Ovary (tissue), 7 donors: ENCODE measurements at regions not wholly inside any gene's neighbourhood (a gene's known extent, or its start where the extent isn't known, plus 50 kb on each side); places are given as distances from the start of the nearest gene placed in this dataset.

ENCODE experiments used
- DNase-seq, 5 donors: peaks; one replicate each; pipeline ENCODE4 v3.0.0-alpha.2; 2019 to 2020
- H3K27ac ChIP-seq, 2 donors: fragments of 200-600 bp; one replicate each; pipeline versions ENCODE4 v1.5.1 to v1.8.0; 2019 to 2022
- H3K27me3 ChIP-seq: fragments of 200-600 bp; one replicate; pipeline ENCODE4 v1.8.0; 2022
- H3K36me3 ChIP-seq: fragments of 200-600 bp; sonication (generic); one replicate; pipeline ENCODE4 v1.5.1; 2019
- H3K4me1 ChIP-seq: one replicate; pipeline ENCODE4 v1.8.1; 2013; ENCODE audit warnings: mild to moderate bottlenecking, moderate library complexity; ENCODE audit not compliant: insufficient read depth
- H3K4me3 ChIP-seq: fragments of 200-600 bp; sonication (generic); one replicate; pipeline ENCODE4 v1.5.1; 2017
- H3K9me3 ChIP-seq, 2 donors: fragments of 200-600 bp in 1 of 2; sonication (generic) in 1 of 2; one replicate each; pipeline versions ENCODE4 v1.5.1 to v1.8.1; 2013 to 2019; ENCODE audit warnings: mild to moderate bottlenecking in 1 of 2, moderate library complexity in 1 of 2
- EP300 ChIP-seq: sonication (generic); formaldehyde crosslinking; IDR thresholded peaks from one replicate; pipeline ENCODE4 v1.6.1; 2017; ENCODE audit warnings: antibody characterized with exemption
- POLR2A ChIP-seq: fragments of 450-650 bp; IDR thresholded peaks from one replicate; pipeline ENCODE4 v1.6.1; 2017; ENCODE audit warnings: antibody characterized with exemption, mild to moderate bottlenecking, moderate library complexity
- WGBS, 3 donors: extraction: QIAGEN DNeasy Blood & Tissue Kit in 1 of 3; methylation state at CpG; one replicate each; pipeline versions ENCODE4 v1.1.5 to v1.1.7; 2013 to 2017; 5-methylcytosine and 5-hydroxymethylcytosine counted together
- intact Hi-C, 4 donors: fragments of 100-400 bp; cut with DNase I; formaldehyde crosslinking; loops; one replicate each; pipeline versions ENCODE4 v1.11.0 to v1.15.1; 2022 to 2023
- TF ChIP-seq, protein P1 (sequence below), 3 donors: fragments of 450-650 bp in 2 of 3; fragments of 200-600 bp in 1 of 3; IDR thresholded peaks; one replicate each; pipeline versions ENCODE4 v1.5.1 to v1.8.0; 2016 to 2022; ENCODE audit warnings: antibody characterized with exemption in 3 of 3, mild to moderate bottlenecking in 1 of 3
- donor health status: DM: no; HTN: no; CAD: no; lungs with moderate emphysema.
- donor health status: DM: no; HTN: no; CAD: no.
- donor health status: Bipolar disorder and iron deficiency.
- donor health status: DM: no; HTN: no; CAD: no.
- donor health status: DM: yes; HTN: yes; CAD: no.

DNA sequence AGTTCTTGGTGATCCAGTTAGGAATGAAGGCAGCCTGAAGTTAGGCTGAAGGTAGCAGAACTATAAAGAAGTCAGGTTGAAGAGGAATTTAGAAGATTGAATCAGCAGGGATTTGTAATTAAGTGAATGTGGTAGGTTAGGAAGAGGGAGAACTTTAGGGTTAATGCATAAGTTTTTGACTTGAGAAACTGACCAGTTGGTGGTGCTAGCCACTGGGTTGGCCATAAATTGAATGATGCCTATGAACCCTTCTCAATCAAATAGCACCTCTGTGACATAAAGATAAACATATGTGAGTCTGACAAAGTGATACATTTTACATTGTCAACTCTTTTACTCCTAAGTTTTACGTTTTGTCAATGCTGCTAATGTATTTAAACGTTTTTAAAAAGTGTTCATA lies 290.6 kb upstream of the NAV3 start:
- 68 to 72% (median 70%) methylated on average over 2 of the region's 2 CpGs for WGBS, 3 donors
- H3K9me3 ChIP-seq = no peaks in the 10 kb centered on the region

DNA sequence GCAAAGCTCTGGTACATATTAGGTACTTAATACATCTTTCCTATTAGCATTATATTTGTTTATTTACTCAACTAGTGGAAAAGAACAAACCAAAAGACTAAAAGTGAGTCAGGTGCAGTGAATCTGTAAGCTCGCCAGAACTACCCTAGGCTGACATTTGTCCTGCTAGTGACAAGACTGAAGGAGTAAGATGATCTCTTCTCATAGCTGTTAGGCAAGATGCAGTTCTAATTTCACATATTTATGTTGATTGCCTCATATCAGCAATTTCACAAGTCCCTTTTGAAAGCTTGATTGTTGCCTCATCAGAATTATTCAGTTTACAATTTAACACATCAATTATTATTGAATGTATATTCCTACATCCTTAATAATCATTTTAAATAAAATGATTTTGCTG lies 293.0 kb upstream of the NAV3 start:
- H3K36me3 ChIP-seq = no peaks in the 10 kb centered on the region
- DNase-seq = no peak
- TF ChIP-seq POLR2A (no peak), EP300 (no peak)
- TF ChIP-seq, protein P1, sequence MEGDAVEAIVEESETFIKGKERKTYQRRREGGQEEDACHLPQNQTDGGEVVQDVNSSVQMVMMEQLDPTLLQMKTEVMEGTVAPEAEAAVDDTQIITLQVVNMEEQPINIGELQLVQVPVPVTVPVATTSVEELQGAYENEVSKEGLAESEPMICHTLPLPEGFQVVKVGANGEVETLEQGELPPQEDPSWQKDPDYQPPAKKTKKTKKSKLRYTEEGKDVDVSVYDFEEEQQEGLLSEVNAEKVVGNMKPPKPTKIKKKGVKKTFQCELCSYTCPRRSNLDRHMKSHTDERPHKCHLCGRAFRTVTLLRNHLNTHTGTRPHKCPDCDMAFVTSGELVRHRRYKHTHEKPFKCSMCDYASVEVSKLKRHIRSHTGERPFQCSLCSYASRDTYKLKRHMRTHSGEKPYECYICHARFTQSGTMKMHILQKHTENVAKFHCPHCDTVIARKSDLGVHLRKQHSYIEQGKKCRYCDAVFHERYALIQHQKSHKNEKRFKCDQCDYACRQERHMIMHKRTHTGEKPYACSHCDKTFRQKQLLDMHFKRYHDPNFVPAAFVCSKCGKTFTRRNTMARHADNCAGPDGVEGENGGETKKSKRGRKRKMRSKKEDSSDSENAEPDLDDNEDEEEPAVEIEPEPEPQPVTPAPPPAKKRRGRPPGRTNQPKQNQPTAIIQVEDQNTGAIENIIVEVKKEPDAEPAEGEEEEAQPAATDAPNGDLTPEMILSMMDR (IDR thresholded peaks at IDR 0.05) = no peak
- no peak overlapping the region for H3K4me3 ChIP-seq
- H3K9me3 ChIP-seq = no peaks in the 10 kb centered on the region
- intact Hi-C loops = no loop called here
- H3K4me1 ChIP-seq = no peaks in the 10 kb centered on the region
- no peaks in the 10 kb centered on the region for H3K27me3 ChIP-seq
- WGBS, 3 donors = 92 to 97% (median 92%) methylated on average over 1 of the region's 1 CpG
- no peak overlapping the region for H3K27ac ChIP-seq

More for the DNA sequence above, 290.6 kb upstream of the NAV3 start:
- Histone ChIP-seq H3K27ac (no peak overlapping the region), H3K4me1 (no peaks in the 10 kb centered on the region), H3K36me3 (no peaks in the 10 kb centered on the region), H3K27me3 (no peaks in the 10 kb centered on the region), H3K4me3 (no peak overlapping the region)
- TF ChIP-seq EP300 (no peak), POLR2A (no peak)
- TF ChIP-seq, protein P1 (IDR thresholded peaks at IDR 0.05) = no peak
- intact Hi-C loops = no loop called here
- no peak for DNase-seq

DNA sequence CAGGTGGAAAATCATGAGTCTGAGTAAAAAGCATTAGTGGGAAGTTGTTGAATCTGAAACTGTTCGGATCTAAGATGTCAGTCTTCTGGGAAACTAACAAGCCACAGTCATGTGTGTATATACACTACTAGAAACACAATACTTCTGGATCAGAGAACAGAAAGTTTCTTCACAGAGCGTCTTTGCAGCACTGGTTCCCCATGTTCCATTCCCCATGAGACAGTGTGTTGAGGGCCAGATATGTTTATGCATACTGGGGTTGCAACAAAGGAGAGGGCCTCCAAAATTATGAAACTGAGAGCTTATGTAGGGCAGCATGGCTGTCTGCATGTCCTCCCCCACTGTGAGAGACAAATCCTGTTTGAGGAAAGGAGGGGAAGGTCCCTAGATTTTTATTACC lies 295.0 kb upstream of the NAV3 start:
- no peak for DNase-seq
- 90 to 98% (median 97%) methylated on average over 2 of the region's 2 CpGs for WGBS, 3 donors
- H3K9me3 ChIP-seq = no peaks in the 10 kb centered on the region
- no peaks in the 10 kb centered on the region for H3K4me1 ChIP-seq
- no peaks in the 10 kb centered on the region for H3K36me3 ChIP-seq
- TF ChIP-seq, protein P1 (IDR thresholded peaks at IDR 0.05) = no peak
- TF ChIP-seq POLR2A (no peak), EP300 (no peak)
- H3K27me3 ChIP-seq = no peaks in the 10 kb centered on the region
- no peak overlapping the region for H3K27ac ChIP-seq
- intact Hi-C loops = no loop called here
- no peak overlapping the region for H3K4me3 ChIP-seq

DNA sequence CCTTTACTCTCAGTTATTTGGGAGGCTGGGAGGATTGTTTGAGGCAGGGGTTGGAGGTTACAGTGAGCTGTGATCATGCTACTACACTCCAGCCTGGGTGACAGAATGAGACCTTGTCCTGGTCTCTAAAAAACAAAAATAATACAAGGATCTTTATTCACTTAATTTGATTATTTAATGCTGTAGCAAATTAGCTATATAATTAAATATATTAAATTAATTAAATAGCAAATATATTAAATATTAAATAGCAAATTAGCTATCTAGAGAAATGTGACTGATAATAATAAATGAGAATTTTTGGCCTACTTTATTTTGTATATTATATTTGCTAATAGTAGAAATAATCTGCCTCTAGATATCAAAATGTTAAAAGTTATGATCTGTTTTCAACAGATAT lies 298.8 kb upstream of the NAV3 start:
- Histone ChIP-seq H3K27ac (no peak overlapping the region), H3K9me3 (no peaks in the 10 kb centered on the region), H3K27me3 (no peaks in the 10 kb centered on the region), H3K4me3 (no peak overlapping the region), H3K4me1 (no peaks in the 10 kb centered on the region), H3K36me3 (no peaks in the 10 kb centered on the region)
- TF ChIP-seq EP300 (no peak), POLR2A (no peak)
- TF ChIP-seq, protein P1 (IDR thresholded peaks at IDR 0.05) = no peak
- DNase-seq = no peak
- intact Hi-C loops = no loop called here

DNA sequence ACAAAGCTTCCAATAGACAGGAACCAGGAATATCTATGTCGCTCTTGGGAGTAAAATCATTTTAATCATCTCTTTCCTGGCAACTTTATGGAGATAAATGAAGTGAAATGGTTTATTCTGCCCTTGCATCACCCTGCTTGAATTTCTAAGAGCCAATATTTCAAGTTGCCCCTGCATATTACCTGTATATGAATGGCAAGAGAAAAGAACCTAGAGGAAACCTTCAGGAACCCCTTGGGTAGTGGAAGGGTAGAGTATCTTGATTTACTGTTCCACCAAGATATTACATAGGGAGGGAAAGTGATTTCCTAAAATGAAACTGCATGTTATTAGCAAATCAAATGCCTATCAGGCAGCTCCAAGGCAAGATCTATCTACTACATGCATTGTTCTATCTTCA lies 308.4 kb upstream of the NAV3 start:
- no peaks in the 10 kb centered on the region for H3K4me1 ChIP-seq
- H3K4me3 ChIP-seq = no peak overlapping the region
- H3K27ac ChIP-seq = no peak overlapping the region
- H3K36me3 ChIP-seq = no peaks in the 10 kb centered on the region
- H3K27me3 ChIP-seq = no peaks in the 10 kb centered on the region
- TF ChIP-seq, protein P1 (IDR thresholded peaks at IDR 0.05) = no peak
- TF ChIP-seq EP300 = no peak
- TF ChIP-seq POLR2A = no peak
- intact Hi-C loops = no loop called here
- H3K9me3 ChIP-seq = no peaks in the 10 kb centered on the region
- 25 to 40% (median 25%) methylated on average over 1 of the region's 1 CpG for WGBS, 3 donors
- DNase-seq = no peak
